ENCODE measurements at regions not wholly inside any gene's neighbourhood (a gene's known extent, or its start where the extent isn't known, plus 50 kb on each side); places are given as distances from the start of the nearest gene placed in this dataset.

DNA sequence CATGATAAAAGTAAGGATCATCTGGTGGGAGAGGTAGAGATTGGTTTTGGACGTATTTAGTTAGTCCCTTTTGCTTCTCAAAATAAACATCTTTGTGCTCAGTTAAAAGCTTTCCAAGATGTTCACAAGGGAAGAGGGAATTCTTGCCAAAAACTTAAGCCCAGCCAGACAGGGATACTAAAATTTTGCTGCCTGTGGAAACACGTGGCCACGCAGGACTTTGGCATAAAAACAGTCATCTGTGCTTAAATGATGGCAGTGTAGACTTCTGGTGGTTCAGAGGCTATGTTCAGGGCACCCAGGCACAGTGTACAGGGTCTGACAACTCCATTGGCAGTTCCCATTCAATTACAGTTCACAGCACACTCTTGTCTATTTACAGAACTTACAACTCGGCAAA lies 93.2 kb upstream of the JADE1 start:
- no peaks in the 10 kb centered on the region for H3K36me3 ChIP-seq (ENCODE audit: control insufficient read depth in 2 of 2, extremely low read depth in 1 of 2, insufficient read depth in 1 of 2, low read length in 1 of 2)
- H3K27me3 ChIP-seq (replicated peaks in 1 of 2; ENCODE audit: control insufficient read depth in 2 of 2, extremely low read depth in 1 of 2, insufficient read depth in 2 of 2, low read length in 1 of 2) = no peaks in the 10 kb centered on the region
- no peaks in the 10 kb centered on the region for H3K36me3 Mint-ChIP-seq
- POLR2A ChIA-PET = no interaction called here
- H3K27ac ChIP-seq (ENCODE audit: low read length) = no peak overlapping the region
- peaks cover 5 to 7% (median 7%) of the 10 kb centered on the region in 3 donors for H3K4me1 Mint-ChIP-seq
- ATAC-seq (replicated peaks in 1 of 4) (no peak), DNase-seq (no peak)
- no CpG with 5 or more reads among the region's 4 CpGs for WGBS (ENCODE audit: insufficient coverage)
- H3K4me1 ChIP-seq (ENCODE audit: control insufficient read depth in 1 of 2, extremely low read depth in 1 of 2, insufficient read depth in 2 of 2, low read length in 2 of 2) = peaks cover 0 to 3% of the 10 kb centered on the region in 2 experiments
- no peak overlapping the region for H3K27ac Mint-ChIP-seq
- no peaks in the 10 kb centered on the region for H3K27me3 Mint-ChIP-seq
- no peak overlapping the region for H3K4me3 ChIP-seq (ENCODE audit: control insufficient read depth in 1 of 2, extremely low read depth in 1 of 2, low read length in 1 of 2)
- CTCF ChIA-PET = no interaction called here
- H3K9me3 ChIP-seq = no peaks in the 10 kb centered on the region
- no peak overlapping the region for H3K4me3 Mint-ChIP-seq
- H3K9me3 Mint-ChIP-seq = no peaks in the 10 kb centered on the region

DNA sequence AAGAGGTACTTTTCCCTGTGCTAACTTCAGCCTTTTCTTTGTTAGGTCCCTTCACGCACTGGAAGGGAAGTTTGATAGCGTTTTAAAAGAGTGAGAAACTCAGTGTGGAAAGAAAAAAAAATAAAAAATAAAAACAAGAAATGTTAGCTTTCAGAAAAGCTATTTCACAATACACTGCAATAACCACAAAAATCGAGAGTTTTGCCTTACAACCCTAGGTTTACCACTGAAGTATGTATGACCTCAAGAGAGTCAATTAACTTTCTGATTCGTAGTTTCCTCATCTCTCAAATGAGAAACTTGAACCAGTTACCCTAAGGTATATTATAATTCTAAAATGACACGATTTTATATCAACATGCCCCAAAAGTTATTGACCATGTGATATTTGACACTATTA lies 93.9 kb upstream of the JADE1 start:
- H3K36me3 Mint-ChIP-seq = no peaks in the 10 kb centered on the region

GRCh38 chr4:128711361-128711760 lies 98.1 kb upstream of the JADE1 start:
- no peak overlapping the region for H3K27ac ChIP-seq (ENCODE audit: low read length)
- no peak overlapping the region for H3K4me3 ChIP-seq (ENCODE audit: control insufficient read depth in 1 of 2, extremely low read depth in 1 of 2, low read length in 1 of 2)
- ATAC-seq (replicated peaks in 1 of 4) (no peak), DNase-seq (no peak)
- WGBS (ENCODE audit: insufficient coverage) = 67% methylated on average over 1 of the region's 1 CpG
- Mint-ChIP-seq H3K27ac (peak overlapping the region in 1 of 2 donors; percentile 2), H3K9me3 (no peaks in the 10 kb centered on the region), H3K27me3 (no peaks in the 10 kb centered on the region), H3K36me3 (no peaks in the 10 kb centered on the region), H3K4me3 (no peak overlapping the region), H3K4me1 (peaks cover 21 to 27% (median 22%) of the 10 kb centered on the region in 3 donors)
- H3K9me3 ChIP-seq = no peaks in the 10 kb centered on the region
- H3K27me3 ChIP-seq (replicated peaks in 1 of 2; ENCODE audit: control insufficient read depth in 2 of 2, extremely low read depth in 1 of 2, insufficient read depth in 2 of 2, low read length in 1 of 2) = no peaks in the 10 kb centered on the region
- no peaks in the 10 kb centered on the region for H3K36me3 ChIP-seq (ENCODE audit: control insufficient read depth in 2 of 2, extremely low read depth in 1 of 2, insufficient read depth in 1 of 2, low read length in 1 of 2)
- H3K4me1 ChIP-seq (ENCODE audit: control insufficient read depth in 1 of 2, extremely low read depth in 1 of 2, insufficient read depth in 2 of 2, low read length in 2 of 2) = peaks cover 8 to 10% of the 10 kb centered on the region in 2 experiments
- CTCF ChIA-PET = no interaction called here
- POLR2A ChIA-PET = no interaction called here

More for the DNA sequence above, 93.9 kb upstream of the JADE1 start:
- no peak overlapping the region for H3K27ac ChIP-seq (ENCODE audit: low read length)
- no peak for ATAC-seq (replicated peaks in 1 of 4)
- H3K9me3 ChIP-seq = no peaks in the 10 kb centered on the region
- Mint-ChIP-seq H3K27me3 (no peaks in the 10 kb centered on the region), H3K9me3 (no peaks in the 10 kb centered on the region), H3K27ac (no peak overlapping the region), H3K4me1 (peaks cover 5 to 7% (median 7%) of the 10 kb centered on the region in 3 donors), H3K4me3 (no peak overlapping the region)
- H3K4me3 ChIP-seq (ENCODE audit: control insufficient read depth in 1 of 2, extremely low read depth in 1 of 2, low read length in 1 of 2) = no peak overlapping the region
- DNase-seq = no peak
- CTCF ChIA-PET = no interaction called here
- no peaks in the 10 kb centered on the region for H3K36me3 ChIP-seq (ENCODE audit: control insufficient read depth in 2 of 2, extremely low read depth in 1 of 2, insufficient read depth in 1 of 2, low read length in 1 of 2)
- H3K4me1 ChIP-seq (ENCODE audit: control insufficient read depth in 1 of 2, extremely low read depth in 1 of 2, insufficient read depth in 2 of 2, low read length in 2 of 2) = peaks cover 0 to 3% of the 10 kb centered on the region in 2 experiments
- POLR2A ChIA-PET = no interaction called here
- WGBS (ENCODE audit: insufficient coverage) = no CpG with 5 or more reads among the region's 5 CpGs
- H3K27me3 ChIP-seq (replicated peaks in 1 of 2; ENCODE audit: control insufficient read depth in 2 of 2, extremely low read depth in 1 of 2, insufficient read depth in 2 of 2, low read length in 1 of 2) = no peaks in the 10 kb centered on the region

- no peaks in the 10 kb centered on the region for H3K27me3 ChIP-seq (replicated peaks in 1 of 2; ENCODE audit: control insufficient read depth in 2 of 2, extremely low read depth in 1 of 2, insufficient read depth in 2 of 2, low read length in 1 of 2)
- Mint-ChIP-seq H3K4me1 (peaks cover 21 to 27% (median 22%) of the 10 kb centered on the region in 3 donors), H3K4me3 (peak overlapping the region in 2 of 3 donors; percentile 39 to 49), H3K36me3 (no peaks in the 10 kb centered on the region), H3K9me3 (no peaks in the 10 kb centered on the region), H3K27me3 (no peaks in the 10 kb centered on the region), H3K27ac (peak overlapping the region; percentile 84 to 96)
- no peak overlapping the region for H3K4me3 ChIP-seq (ENCODE audit: control insufficient read depth in 1 of 2, extremely low read depth in 1 of 2, low read length in 1 of 2)
- no peaks in the 10 kb centered on the region for H3K36me3 ChIP-seq (ENCODE audit: control insufficient read depth in 2 of 2, extremely low read depth in 1 of 2, insufficient read depth in 1 of 2, low read length in 1 of 2)
- POLR2A ChIA-PET = no interaction called here
- WGBS (ENCODE audit: insufficient coverage) = 50% methylated on average over 2 of the region's 4 CpGs
- DNase-seq = peak in 8 of 35 experiments; percentile 0 to 26 (median 2)
- no peak overlapping the region for H3K27ac ChIP-seq (ENCODE audit: low read length)
- CTCF ChIA-PET = no interaction called here
- H3K9me3 ChIP-seq = no peaks in the 10 kb centered on the region
- peaks cover 8 to 10% of the 10 kb centered on the region in 2 experiments for H3K4me1 ChIP-seq (ENCODE audit: control insufficient read depth in 1 of 2, extremely low read depth in 1 of 2, insufficient read depth in 2 of 2, low read length in 2 of 2)
- peak; percentile 48 to 86 (median 76) for ATAC-seq (replicated peaks in 1 of 4)
Observed at GRCh38 chr4:128709268-128709667, 100.2 kb upstream of the JADE1 start.

DNA sequence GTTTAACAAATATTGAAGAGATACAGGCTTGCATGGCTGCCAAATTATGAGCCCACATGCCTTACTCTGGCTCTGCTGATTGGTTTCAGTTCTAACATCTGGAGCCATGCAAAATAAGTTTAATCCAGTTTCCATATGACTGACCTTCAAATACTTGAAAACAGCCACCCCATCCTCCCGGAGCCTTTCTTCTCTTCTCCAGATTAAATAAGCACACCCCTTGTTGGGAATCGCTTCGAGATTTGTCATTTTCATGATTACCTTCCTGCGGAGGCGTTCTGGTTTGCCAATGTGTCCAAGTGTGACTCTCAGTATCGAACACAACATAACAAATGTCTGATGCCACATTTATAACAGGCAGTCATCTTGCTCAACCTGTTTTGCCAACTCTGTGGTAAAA lies 101.6 kb upstream of the JADE1 start:
- Histone ChIP-seq H3K4me1 (ENCODE audit: control insufficient read depth in 1 of 2, extremely low read depth in 1 of 2, insufficient read depth in 2 of 2, low read length in 2 of 2) (peaks cover 5 to 10% of the 10 kb centered on the region in 2 experiments), H3K27me3 (replicated peaks in 1 of 2; ENCODE audit: control insufficient read depth in 2 of 2, extremely low read depth in 1 of 2, insufficient read depth in 2 of 2, low read length in 1 of 2) (no peaks in the 10 kb centered on the region), H3K9me3 (no peaks in the 10 kb centered on the region), H3K4me3 (ENCODE audit: control insufficient read depth in 1 of 2, extremely low read depth in 1 of 2, low read length in 1 of 2) (no peak overlapping the region), H3K27ac (ENCODE audit: low read length) (no peak overlapping the region), H3K36me3 (ENCODE audit: control insufficient read depth in 2 of 2, extremely low read depth in 1 of 2, insufficient read depth in 1 of 2, low read length in 1 of 2) (no peaks in the 10 kb centered on the region)
- DNase-seq (no peak), ATAC-seq (replicated peaks in 1 of 4) (no peak)
- no peaks in the 10 kb centered on the region for H3K9me3 Mint-ChIP-seq
- 60% methylated on average over 3 of the region's 6 CpGs for WGBS (ENCODE audit: insufficient coverage)
- ChIA-PET CTCF (no interaction called here), POLR2A (no interaction called here)
- H3K4me3 Mint-ChIP-seq = no peak overlapping the region
- peak overlapping the region in 1 of 2 donors; percentile 74 for H3K27ac Mint-ChIP-seq
- H3K36me3 Mint-ChIP-seq = no peaks in the 10 kb centered on the region
- H3K27me3 Mint-ChIP-seq = no peaks in the 10 kb centered on the region
- H3K4me1 Mint-ChIP-seq = peaks cover 17 to 23% (median 17%) of the 10 kb centered on the region in 3 donors

DNA sequence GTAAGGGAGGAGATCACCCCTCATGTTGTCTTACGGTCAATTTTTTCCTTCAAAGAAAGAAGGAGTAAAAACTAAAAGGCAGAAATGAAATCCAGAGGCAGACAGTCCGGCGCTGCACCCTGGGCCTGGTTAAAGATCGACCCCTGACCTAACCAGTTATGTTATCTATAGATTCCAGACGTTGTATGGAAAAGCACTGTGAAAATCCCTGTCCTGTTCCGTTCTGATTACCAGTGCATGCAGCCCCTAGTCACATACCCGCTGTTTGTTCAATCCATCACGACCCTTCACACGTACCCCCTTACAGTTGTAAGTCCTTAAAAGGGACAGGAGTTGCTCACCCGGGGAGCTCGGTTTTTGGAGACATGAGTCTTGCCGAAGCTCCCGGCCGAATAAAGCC lies 105.6 kb upstream of the JADE1 start:
- no peaks in the 10 kb centered on the region for H3K9me3 Mint-ChIP-seq

More for the DNA sequence above, 105.6 kb upstream of the JADE1 start:
- 95% methylated on average over 8 of the region's 14 CpGs for WGBS (ENCODE audit: insufficient coverage)
- Histone ChIP-seq H3K27me3 (replicated peaks in 1 of 2; ENCODE audit: control insufficient read depth in 2 of 2, extremely low read depth in 1 of 2, insufficient read depth in 2 of 2, low read length in 1 of 2) (no peaks in the 10 kb centered on the region), H3K36me3 (ENCODE audit: control insufficient read depth in 2 of 2, extremely low read depth in 1 of 2, insufficient read depth in 1 of 2, low read length in 1 of 2) (no peaks in the 10 kb centered on the region), H3K27ac (ENCODE audit: low read length) (no peak overlapping the region), H3K9me3 (no peaks in the 10 kb centered on the region), H3K4me3 (ENCODE audit: control insufficient read depth in 1 of 2, extremely low read depth in 1 of 2, low read length in 1 of 2) (no peak overlapping the region), H3K4me1 (ENCODE audit: control insufficient read depth in 1 of 2, extremely low read depth in 1 of 2, insufficient read depth in 2 of 2, low read length in 2 of 2) (peaks cover under 1 to 3% of the 10 kb centered on the region in 2 experiments)
- Mint-ChIP-seq H3K4me1 (peaks cover 4 to 7% (median 6%) of the 10 kb centered on the region in 3 donors), H3K36me3 (no peaks in the 10 kb centered on the region), H3K4me3 (no peak overlapping the region), H3K27me3 (no peaks in the 10 kb centered on the region), H3K27ac (no peak overlapping the region)
- no peak for ATAC-seq (replicated peaks in 1 of 4)
- DNase-seq = no peak
- ChIA-PET CTCF (no interaction called here), POLR2A (interaction anchor here in 1 of 2 donors (0.6 kb wide), 1 partner anchor 96 kb away, joined by 3 read pairs; no protein-coding TSS in a partner anchor)

All from T-cell (primary cell).